ENCODE measurements at regions not wholly inside any gene's neighbourhood (a gene's known extent, or its start where the extent isn't known, plus 50 kb on each side); places are given as distances from the start of the nearest gene placed in this dataset.
"Not testable (repeated sequence)": the region's sequence is repeated elsewhere in the genome, so short reads cannot be mapped to it uniquely, and the experiment has no call there.

- no peak for DNase-seq
Observed at GRCh38 chr14:58755031-58755925, 117.5 kb downstream of the DACT1 start.

- no peak for DNase-seq
Observed at GRCh38 chr14:58760121-58760520, 122.4 kb downstream of the DACT1 start.

GRCh38 chr14:58762629-58763028, 124.9 kb downstream of the DACT1 start:
- no peak for DNase-seq

- DNase-seq: no peak
Observed at GRCh38 chr14:58763210-58763609, 125.4 kb downstream of the DACT1 start.

GRCh38 chr14:58765418-58765831, 127.7 kb downstream of the DACT1 start:
- DNase-seq: no peak

- DNase-seq: no peak
Observed at GRCh38 chr14:58765843-58766242, 128.1 kb downstream of the DACT1 start.

- no peak for DNase-seq
Observed at GRCh38 chr14:58769011-58769643, 131.4 kb downstream of the DACT1 start.

- no peak for DNase-seq
Observed at GRCh38 chr14:58769771-58770170, 132.0 kb downstream of the DACT1 start.

GRCh38 chr14:58770491-58770982, 132.8 kb downstream of the DACT1 start:
- DNase-seq: no peak

- no peak for DNase-seq
Observed at GRCh38 chr14:58771016-58771415, 133.3 kb downstream of the DACT1 start.

- DNase-seq: no peak
Observed at GRCh38 chr14:58772116-58772515, 134.4 kb downstream of the DACT1 start.

GRCh38 chr14:58772794-58773620, 135.2 kb downstream of the DACT1 start:
- DNase-seq: no peak

- no peak for DNase-seq
Observed at GRCh38 chr14:58774531-58774930, 136.8 kb downstream of the DACT1 start.

- not testable (repeated sequence) for DNase-seq
Observed at GRCh38 chr14:58775130-58775529, 137.4 kb downstream of the DACT1 start.

- DNase-seq: no peak
Observed at GRCh38 chr14:58776516-58776915, 138.8 kb downstream of the DACT1 start.

GRCh38 chr14:58777541-58777979, 139.8 kb downstream of the DACT1 start:
- no peak for DNase-seq

GRCh38 chr14:58778202-58778601, 140.4 kb downstream of the DACT1 start:
- DNase-seq: no peak

- DNase-seq: no peak
Observed at GRCh38 chr14:58779376-58779775, 141.6 kb downstream of the DACT1 start.

- no peak for DNase-seq
Observed at GRCh38 chr14:58780185-58780584, 142.4 kb downstream of the DACT1 start.

GRCh38 chr14:58780605-58781004, 142.8 kb downstream of the DACT1 start:
- no peak for DNase-seq

- DNase-seq: no peak
Observed at GRCh38 chr14:58782011-58782410, 144.2 kb downstream of the DACT1 start.

GRCh38 chr14:58783792-58784511, 146.2 kb downstream of the DACT1 start:
- DNase-seq: no peak
